Left lobe of liver (tissue), 2 donors: ENCODE measurements at regions not wholly inside any gene's neighbourhood (a gene's known extent, or its start where the extent isn't known, plus 50 kb on each side); places are given as distances from the start of the nearest gene placed in this dataset.
A peak's percentile ranks its signal among the peaks of the same experiment; 100 is the strongest.
"Not testable (repeated sequence)": the region's sequence is repeated elsewhere in the genome, so short reads cannot be mapped to it uniquely, and the experiment has no call there.

Source experiments
- ATAC-seq: fragments of 200-7000 bp; cut with Tn5 transposase; one replicate; pipeline ENCODE4 v1.9.1; 2020; ENCODE audit warnings: mild to moderate bottlenecking, moderate library complexity
- DNase-seq: peaks from one replicate; pipeline ENCODE4 v3.0.0-alpha.2; 2020; ENCODE audit warnings: low spot score
- donor health status: DM: no; HTN: no; CAD: no; lungs with moderate emphysema.
- donor health status: DM: no; HTN: yes; CAD: no.

DNA sequence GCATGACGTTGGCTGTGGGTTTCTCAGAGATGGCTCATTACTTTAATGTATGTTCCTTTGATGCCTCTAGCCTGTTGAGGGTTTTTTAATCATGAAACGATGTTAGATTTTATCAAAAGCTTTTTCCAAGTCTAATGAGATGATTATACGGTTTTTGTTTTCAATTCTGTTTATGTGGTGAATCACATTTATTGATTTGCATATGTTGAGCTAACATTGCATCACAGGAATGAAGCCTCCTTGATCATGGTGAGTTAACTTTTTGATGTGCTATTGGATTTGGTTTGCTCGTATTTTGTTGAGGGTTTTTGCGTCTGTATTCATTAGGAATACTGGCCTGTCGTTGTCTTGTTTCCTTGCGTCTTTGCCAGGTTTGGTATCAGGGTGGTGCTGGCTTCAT lies 52.3 kb upstream of the PTPN12 start:
- DNase-seq: no peak
- ATAC-seq: no peak

DNA sequence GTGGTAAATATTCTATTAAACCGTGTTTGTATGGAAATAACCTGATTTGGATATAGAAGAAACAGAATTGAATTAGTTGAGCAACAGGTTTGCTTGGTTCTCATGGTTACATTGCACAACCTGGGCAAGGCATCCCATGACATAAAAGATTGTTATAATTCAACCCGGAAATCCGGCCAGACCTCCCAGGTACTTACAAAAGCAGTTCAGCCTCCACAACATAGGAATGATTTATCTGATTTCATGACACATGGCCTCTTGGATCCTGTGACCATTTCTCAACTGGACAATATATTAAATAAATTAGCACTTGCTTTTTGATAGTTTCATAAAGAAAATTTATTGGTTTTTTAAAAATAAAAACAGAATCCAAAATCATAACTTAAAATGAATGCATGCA lies 55.1 kb upstream of the PTPN12 start:
- peak; percentile 58 for DNase-seq
- ATAC-seq: peak; percentile 68

- DNase-seq: no peak
- ATAC-seq: peak; percentile 19
These were observed 55.5 kb upstream of the PTPN12 start for GRCh38 chr7:77481615-77482014.

- peak; percentile 34 for ATAC-seq
- not testable (repeated sequence) for DNase-seq
These were observed 56.9 kb upstream of the PTPN12 start for GRCh38 chr7:77480102-77480627.

DNA sequence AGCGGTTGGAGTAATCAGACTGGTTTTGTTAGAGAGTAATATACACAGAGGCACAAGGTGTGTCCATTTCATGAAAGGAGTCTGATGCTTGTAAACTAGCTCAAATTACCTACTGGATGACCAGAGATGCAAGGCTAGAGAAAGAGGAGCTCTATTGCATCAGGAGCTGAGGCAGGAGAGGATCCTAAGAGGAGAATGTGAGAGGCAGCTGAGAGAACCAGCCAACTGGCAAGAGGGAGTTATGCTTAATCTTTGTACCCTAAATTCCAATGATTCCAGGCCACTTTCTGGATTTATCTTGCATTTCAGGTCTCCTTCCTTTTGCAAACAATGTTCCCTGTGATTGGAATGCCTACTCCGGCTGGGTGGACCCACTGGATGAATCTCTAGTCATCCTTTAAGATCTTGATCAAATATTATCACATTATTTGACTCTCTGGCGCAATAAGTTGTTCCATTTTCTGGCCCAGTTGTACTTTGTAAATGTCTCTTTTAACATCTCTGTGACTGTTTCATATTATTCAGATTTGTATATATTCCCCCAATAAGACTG lies 57.5 kb upstream of the PTPN12 start:
- ATAC-seq (peak; percentile 17), DNase-seq (no peak)

DNA sequence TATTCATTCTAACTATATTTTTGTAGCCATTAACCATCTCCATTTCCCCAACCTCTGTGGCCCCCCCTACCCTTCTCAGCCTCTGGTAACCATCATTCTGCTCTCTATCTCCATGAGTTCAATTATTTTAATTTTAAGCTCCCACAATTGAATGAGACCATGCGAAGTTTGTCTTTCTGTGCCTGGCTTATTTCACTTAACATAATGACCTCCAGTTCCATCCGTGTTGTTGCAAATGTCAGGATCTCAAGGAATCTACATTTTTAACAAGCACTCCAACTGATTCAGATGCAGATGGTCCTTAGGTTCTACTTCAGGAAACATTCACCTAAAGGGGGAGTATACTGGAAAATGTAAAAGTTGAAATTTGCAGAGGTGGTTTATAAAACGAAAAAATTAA lies 60.2 kb upstream of the PTPN12 start:
- no peak for ATAC-seq
- no peak for DNase-seq

DNA sequence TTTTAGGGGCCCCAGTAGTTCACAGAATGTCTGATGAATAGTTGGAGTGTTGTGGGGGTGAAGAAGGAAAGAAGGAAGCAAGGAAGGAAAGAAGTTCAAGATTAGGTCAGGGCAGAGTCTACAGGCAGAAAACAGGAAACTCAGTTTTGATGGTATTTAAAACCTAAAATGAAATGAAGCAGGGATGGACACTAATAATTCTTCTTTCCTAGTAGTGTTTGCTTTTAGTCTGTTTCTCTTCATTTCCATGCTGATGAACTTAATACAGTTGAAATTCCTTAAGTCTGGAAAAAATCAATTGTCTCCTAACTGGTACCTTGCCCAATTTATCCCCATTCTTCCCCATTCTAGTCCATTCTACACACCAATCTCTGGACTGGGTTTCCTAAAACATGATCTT lies 59.0 kb upstream of the GSAP start:
- no peak for DNase-seq

DNA sequence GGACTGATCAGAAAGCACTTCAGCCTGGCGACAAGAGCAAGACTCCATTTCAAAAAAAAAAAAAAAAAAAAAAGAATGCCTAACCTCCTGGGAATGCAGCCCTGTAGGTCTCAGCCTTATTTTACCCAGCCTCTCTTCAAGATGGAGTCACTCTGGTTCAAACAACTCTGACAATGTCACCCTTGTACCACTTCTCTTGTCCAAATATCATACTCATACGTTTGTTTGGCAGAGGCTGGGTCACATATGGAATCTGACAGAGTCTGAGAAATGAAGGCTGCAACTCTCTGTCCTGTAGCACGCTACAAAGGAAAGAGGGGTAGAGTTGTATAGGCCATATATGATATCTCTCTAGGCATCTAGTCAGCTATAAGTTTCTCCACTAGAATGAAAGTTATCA lies 58.6 kb upstream of the GSAP start:
- DNase-seq: no peak
- no peak for ATAC-seq

More for the DNA sequence above, 59.0 kb upstream of the GSAP start:
- no peak for ATAC-seq

GRCh38 chr7:77473229-77474005 lies 57.3 kb upstream of the GSAP start:
- ATAC-seq (peak; percentile 49), DNase-seq (no peak)

DNA sequence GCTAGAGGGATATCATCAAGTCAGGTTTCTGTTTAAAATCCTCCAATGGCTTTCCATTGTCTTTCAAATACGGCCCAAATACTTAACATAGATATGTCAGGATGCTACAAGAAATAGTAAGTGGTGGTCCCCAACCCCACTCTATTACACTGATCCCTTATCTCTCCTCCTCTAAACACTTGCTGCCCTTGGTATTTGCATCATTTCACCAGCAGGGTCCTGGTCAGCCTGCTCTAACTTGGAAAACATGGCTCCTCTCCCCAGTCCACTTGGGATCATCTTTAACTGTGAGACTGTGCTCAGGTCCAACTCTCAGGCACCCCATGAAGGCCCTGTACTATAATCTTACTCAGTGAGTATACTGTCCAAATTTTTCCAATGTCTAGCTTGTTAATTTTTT lies 53.8 kb upstream of the GSAP start:
- no peak for ATAC-seq
- no peak for DNase-seq

DNA sequence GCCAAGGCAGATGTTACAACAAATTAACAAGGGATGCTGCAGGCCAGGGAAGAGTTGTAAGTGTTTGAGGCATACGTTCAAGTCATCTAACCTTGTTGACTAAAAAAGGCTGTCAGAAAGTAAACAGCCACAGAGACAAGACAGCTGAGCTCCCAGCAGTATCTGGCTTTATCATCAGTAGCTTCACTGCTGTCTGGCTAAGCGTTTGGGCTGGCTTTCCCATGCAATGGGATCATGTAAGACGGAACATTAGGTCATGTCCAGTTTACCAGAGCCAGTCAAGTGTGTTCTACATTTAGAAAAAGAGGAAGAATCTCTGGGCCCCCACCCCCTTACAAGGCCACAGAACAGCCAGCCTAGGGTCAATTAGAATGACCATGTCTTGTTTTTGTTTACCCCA lies 51.3 kb upstream of the GSAP start:
- DNase-seq (no peak), ATAC-seq (peak; percentile 72)

DNA sequence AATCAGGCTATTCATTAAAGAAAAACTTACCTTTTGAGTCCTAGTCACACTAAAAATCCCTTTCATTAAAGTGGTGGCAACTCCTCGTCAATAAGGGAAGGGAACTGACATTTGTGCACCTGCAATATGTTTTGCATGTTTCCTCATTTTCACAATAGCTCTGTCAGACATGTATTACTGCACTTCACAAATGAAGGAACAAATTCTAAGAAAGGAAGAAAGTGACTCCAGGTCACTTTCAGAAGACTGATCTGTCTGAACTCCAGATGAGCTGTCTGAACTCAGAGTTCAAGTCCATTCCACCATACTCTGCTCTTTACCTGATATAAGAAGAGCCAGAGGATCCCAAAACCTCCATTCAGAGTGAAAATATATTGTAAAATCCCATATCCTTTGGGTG lies 50.3 kb upstream of the GSAP start:
- ATAC-seq (no peak), DNase-seq (no peak)
